ENCODE measurements at regions not wholly inside any gene's neighbourhood (a gene's known extent, or its start where the extent isn't known, plus 50 kb on each side); places are given as distances from the start of the nearest gene placed in this dataset.
"Not testable (repeated sequence)": the region's sequence is repeated elsewhere in the genome, so short reads cannot be mapped to it uniquely, and the experiment has no call there.

GRCh38 chr3:144488927-144489326, 517.3 kb downstream of the DIPK2A start:
- DNase-seq (no peak), ATAC-seq (ENCODE audit: poor library complexity) (no peak)
- no peak for TF ChIP-seq CTCF (IDR thresholded peaks at IDR 0.05)
- no peaks in the 10 kb centered on the region for H3K9me3 ChIP-seq (ENCODE audit: control insufficient read depth in 1 of 2, insufficient read depth in 1 of 2, low read length in 2 of 2)
- Mint-ChIP-seq H3K27me3 (peaks cover 4% of the 10 kb centered on the region), H3K36me3 (ENCODE audit: low read depth) (no peaks in the 10 kb centered on the region), H3K4me1 (ENCODE audit: low read depth) (no peaks in the 10 kb centered on the region), H3K27ac (no peak overlapping the region), H3K9me3 (no peaks in the 10 kb centered on the region), H3K4me3 (no peak overlapping the region)
- no peaks in the 10 kb centered on the region for H3K27me3 ChIP-seq (ENCODE audit: control insufficient read depth in 1 of 2, insufficient read depth in 2 of 2, low read length in 2 of 2)
- intact Hi-C loops (cut with DNase I, micrococcal nuclease), result no loop called here
- POLR2A ChIA-PET, result no interaction called here
- H3K27ac ChIP-seq (ENCODE audit: low read depth in 1 of 2, low read length in 2 of 2), result no peak overlapping the region
- no peaks in the 10 kb centered on the region for H3K36me3 ChIP-seq (ENCODE audit: insufficient read depth, low read length)
- CTCF ChIA-PET, result no interaction called here
- H3K4me1 ChIP-seq (ENCODE audit: insufficient read depth, low read length), result no peaks in the 10 kb centered on the region
- no peak overlapping the region for H3K4me3 ChIP-seq (ENCODE audit: low read length)

GRCh38 chr3:144491333-144491732, 519.7 kb downstream of the DIPK2A start:
- CTCF ChIA-PET, result no interaction called here
- POLR2A ChIA-PET, result no interaction called here
- peaks cover 4% of the 10 kb centered on the region for H3K27me3 Mint-ChIP-seq
- Histone ChIP-seq H3K9me3 (ENCODE audit: control insufficient read depth in 1 of 2, insufficient read depth in 1 of 2, low read length in 2 of 2) (peaks cover 0 to 5% of the 10 kb centered on the region in 2 experiments), H3K4me1 (ENCODE audit: insufficient read depth, low read length) (no peaks in the 10 kb centered on the region), H3K27me3 (ENCODE audit: control insufficient read depth in 1 of 2, insufficient read depth in 2 of 2, low read length in 2 of 2) (no peaks in the 10 kb centered on the region), H3K27ac (ENCODE audit: low read depth in 1 of 2, low read length in 2 of 2) (no peak overlapping the region), H3K4me3 (ENCODE audit: low read length) (no peak overlapping the region), H3K36me3 (ENCODE audit: insufficient read depth, low read length) (no peaks in the 10 kb centered on the region)
- H3K4me3 Mint-ChIP-seq, result no peak overlapping the region
- no peak overlapping the region for H3K27ac Mint-ChIP-seq
- H3K9me3 Mint-ChIP-seq, result no peaks in the 10 kb centered on the region
- intact Hi-C loops (cut with DNase I, micrococcal nuclease), result no loop called here
- H3K36me3 Mint-ChIP-seq (ENCODE audit: low read depth), result no peaks in the 10 kb centered on the region
- no peak for TF ChIP-seq CTCF (IDR thresholded peaks at IDR 0.05)
- no peaks in the 10 kb centered on the region for H3K4me1 Mint-ChIP-seq (ENCODE audit: low read depth)
- ATAC-seq (ENCODE audit: poor library complexity) (no peak), DNase-seq (no peak)

- H3K4me3 ChIP-seq (ENCODE audit: low read length); H3K4me3 Mint-ChIP-seq; DNase-seq; POLR2A ChIA-PET; H3K36me3 Mint-ChIP-seq (ENCODE audit: low read depth); H3K4me1 ChIP-seq (ENCODE audit: insufficient read depth, low read length); H3K27ac ChIP-seq (ENCODE audit: low read depth in 1 of 2, low read length in 2 of 2); CTCF ChIA-PET; intact Hi-C loops (cut with DNase I, micrococcal nuclease); H3K9me3 Mint-ChIP-seq; H3K27ac Mint-ChIP-seq; H3K27me3 ChIP-seq (ENCODE audit: control insufficient read depth in 1 of 2, insufficient read depth in 2 of 2, low read length in 2 of 2); ATAC-seq (ENCODE audit: poor library complexity); H3K36me3 ChIP-seq (ENCODE audit: insufficient read depth, low read length); H3K27me3 Mint-ChIP-seq; H3K9me3 ChIP-seq (ENCODE audit: control insufficient read depth in 1 of 2, insufficient read depth in 1 of 2, low read length in 2 of 2); H3K4me1 Mint-ChIP-seq (ENCODE audit: low read depth): not testable (repeated sequence)
Observed at GRCh38 chr3:144494651-144495050, 523.0 kb downstream of the DIPK2A start.

- TF ChIP-seq CTCF (IDR thresholded peaks at IDR 0.05), result no peak
- no peak overlapping the region for H3K27ac Mint-ChIP-seq
- Histone ChIP-seq H3K27ac (ENCODE audit: low read depth in 1 of 2, low read length in 2 of 2) (no peak overlapping the region), H3K4me1 (ENCODE audit: insufficient read depth, low read length) (no peaks in the 10 kb centered on the region), H3K36me3 (ENCODE audit: insufficient read depth, low read length) (no peaks in the 10 kb centered on the region), H3K9me3 (ENCODE audit: control insufficient read depth in 1 of 2, insufficient read depth in 1 of 2, low read length in 2 of 2) (peaks cover 0 to 5% of the 10 kb centered on the region in 2 experiments), H3K27me3 (ENCODE audit: control insufficient read depth in 1 of 2, insufficient read depth in 2 of 2, low read length in 2 of 2) (no peaks in the 10 kb centered on the region), H3K4me3 (ENCODE audit: low read length) (no peak overlapping the region)
- H3K4me1 Mint-ChIP-seq (ENCODE audit: low read depth), result no peaks in the 10 kb centered on the region
- ATAC-seq (ENCODE audit: poor library complexity) (no peak), DNase-seq (no peak)
- peaks cover 4% of the 10 kb centered on the region for H3K27me3 Mint-ChIP-seq
- intact Hi-C loops (cut with DNase I, micrococcal nuclease), result no loop called here
- CTCF ChIA-PET, result no interaction called here
- no peaks in the 10 kb centered on the region for H3K36me3 Mint-ChIP-seq (ENCODE audit: low read depth)
- H3K9me3 Mint-ChIP-seq, result no peaks in the 10 kb centered on the region
- no peak overlapping the region for H3K4me3 Mint-ChIP-seq
- POLR2A ChIA-PET, result no interaction called here
Observed at GRCh38 chr3:144496141-144496835, 524.7 kb downstream of the DIPK2A start.
